WTC11 (cell line): ENCODE measurements at regions not wholly inside any gene's neighbourhood (a gene's known extent, or its start where the extent isn't known, plus 50 kb on each side); places are given as distances from the start of the nearest gene placed in this dataset.

Source experiments
- ATAC-seq: fragments of 200-7000 bp; cut with Tn5 transposase; 2 replicates; pipeline ENCODE4 v1.10.0; 2021; ENCODE audit warnings: mild to moderate bottlenecking, moderate library complexity
- CTCF ChIA-PET: fragments of 300-600 bp; sonication (Branson Sonifier 250); formaldehyde crosslinking; loops from one replicate; lab custom pipeline; 2021; ENCODE audit warnings: antibody characterized with exemption; lab: Charles Lee
- POLR2A ChIA-PET: fragments of 350-600 bp; sonication (Branson Sonifier 250); formaldehyde crosslinking; loops from one replicate; lab custom pipeline; 2021; ENCODE audit warnings: antibody characterized with exemption; lab: Charles Lee
- DNase-seq: peaks from one replicate; pipeline ENCODE4 v3.0.0; 2021; ENCODE audit warnings: low spot score
- H3K27ac Mint-ChIP-seq: 2 replicates; pipeline ENCODE4 v1.8.0; 2021; ENCODE audit warnings: mixed read lengths
- H3K27me3 Mint-ChIP-seq: 2 replicates; pipeline ENCODE4 v1.8.0; 2021; ENCODE audit warnings: low read depth, mild to moderate bottlenecking, moderate library complexity, mixed read lengths
- H3K36me3 Mint-ChIP-seq: 2 replicates; pipeline ENCODE4 v1.8.0; 2021; ENCODE audit warnings: mixed read lengths
- H3K4me1 Mint-ChIP-seq: 2 replicates; pipeline ENCODE4 v1.8.0; 2022; ENCODE audit warnings: mixed read lengths
- H3K4me3 Mint-ChIP-seq: 2 replicates; pipeline ENCODE4 v1.8.0; 2021; ENCODE audit warnings: mild to moderate bottlenecking, moderate library complexity, mixed read lengths
- H3K9me3 Mint-ChIP-seq: 2 replicates; pipeline ENCODE4 v1.8.0; 2021; ENCODE audit warnings: mixed read lengths
- MYBL2 ChIP-seq: sonication (generic); formaldehyde crosslinking; IDR thresholded peaks from 2 replicates; pipeline ENCODE4 v1.8.1; 2023; ENCODE audit warnings: mild to moderate bottlenecking, moderate library complexity, missing genetic modification reagents
- NR1H2 ChIP-seq: sonication (generic); formaldehyde crosslinking; IDR thresholded peaks from 2 replicates; pipeline ENCODE4 v1.9.0; 2021; ENCODE audit warnings: mild to moderate bottlenecking, moderate library complexity, missing genetic modification reagents
- ZNF263 ChIP-seq: sonication (generic); formaldehyde crosslinking; IDR thresholded peaks from 2 replicates; pipeline ENCODE4 v1.8.1; 2022; ENCODE audit warnings: low read depth, mild to moderate bottlenecking, moderate library complexity, missing genetic modification reagents
- ZNF671 ChIP-seq: fragments of 250-450 bp; sonication (Bioruptor Pico); IDR thresholded peaks from 2 replicates; pipeline ENCODE4 v1.8.0; 2021; ENCODE audit warnings: mild to moderate bottlenecking
- TF ChIP-seq, protein P1 (sequence below): sonication (generic); formaldehyde crosslinking; IDR thresholded peaks from 2 replicates; pipeline ENCODE4 v1.8.0; 2023; ENCODE audit warnings: missing genetic modification reagents, mild to moderate bottlenecking, borderline replicate concordance
- TF ChIP-seq, protein P2 (sequence below): fragments of 250-450 bp; sonication (Bioruptor Pico); IDR thresholded peaks from 2 replicates; pipeline ENCODE4 v1.9.0; 2021; ENCODE audit warnings: mild to moderate bottlenecking
- TF ChIP-seq, protein P3 (sequence below): fragments of 250-450 bp; sonication (Bioruptor Pico); conservative IDR thresholded peaks from 2 replicates; pipeline ENCODE4 v1.9.0; 2021; ENCODE audit warnings: mild to moderate bottlenecking
- TF ChIP-seq, protein P4 (sequence below): fragments of 250-450 bp; sonication (Bioruptor Pico); IDR thresholded peaks from 2 replicates; pipeline ENCODE4 v1.9.0; 2021; ENCODE audit warnings: mild to moderate bottlenecking, borderline replicate concordance
- TF ChIP-seq, protein P5 (sequence below): sonication (generic); formaldehyde crosslinking; IDR thresholded peaks from 2 replicates; pipeline ENCODE4 v1.8.1; 2022; ENCODE audit warnings: mild to moderate bottlenecking, missing genetic modification reagents, moderate library complexity, borderline replicate concordance
- TF ChIP-seq, protein P6 (sequence below): sonication (generic); formaldehyde crosslinking; IDR thresholded peaks from 2 replicates; pipeline ENCODE4 v1.8.1; 2023; ENCODE audit warnings: mild to moderate bottlenecking, missing genetic modification reagents

DNA sequence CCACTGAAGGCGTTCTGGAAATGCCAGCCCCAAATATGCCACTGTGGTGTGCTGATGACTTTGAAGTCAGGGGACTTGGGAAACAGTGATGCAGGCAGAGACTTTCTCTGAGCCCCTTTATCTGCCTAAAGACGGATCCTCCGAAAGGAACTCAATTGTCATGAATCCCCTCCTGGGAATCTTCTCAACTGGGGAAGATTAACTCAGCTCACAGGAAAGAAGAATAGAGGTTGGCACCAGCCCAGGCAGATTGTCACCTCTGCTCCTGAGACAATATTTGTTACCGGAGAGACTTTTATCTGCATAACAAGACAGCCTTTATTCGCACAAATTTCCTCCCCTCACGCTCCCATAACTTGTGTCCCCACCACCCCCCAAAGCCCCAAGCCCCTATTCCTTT, 414.4 kb downstream of the FUT8 start (continued):
- TF ChIP-seq, protein P1, sequence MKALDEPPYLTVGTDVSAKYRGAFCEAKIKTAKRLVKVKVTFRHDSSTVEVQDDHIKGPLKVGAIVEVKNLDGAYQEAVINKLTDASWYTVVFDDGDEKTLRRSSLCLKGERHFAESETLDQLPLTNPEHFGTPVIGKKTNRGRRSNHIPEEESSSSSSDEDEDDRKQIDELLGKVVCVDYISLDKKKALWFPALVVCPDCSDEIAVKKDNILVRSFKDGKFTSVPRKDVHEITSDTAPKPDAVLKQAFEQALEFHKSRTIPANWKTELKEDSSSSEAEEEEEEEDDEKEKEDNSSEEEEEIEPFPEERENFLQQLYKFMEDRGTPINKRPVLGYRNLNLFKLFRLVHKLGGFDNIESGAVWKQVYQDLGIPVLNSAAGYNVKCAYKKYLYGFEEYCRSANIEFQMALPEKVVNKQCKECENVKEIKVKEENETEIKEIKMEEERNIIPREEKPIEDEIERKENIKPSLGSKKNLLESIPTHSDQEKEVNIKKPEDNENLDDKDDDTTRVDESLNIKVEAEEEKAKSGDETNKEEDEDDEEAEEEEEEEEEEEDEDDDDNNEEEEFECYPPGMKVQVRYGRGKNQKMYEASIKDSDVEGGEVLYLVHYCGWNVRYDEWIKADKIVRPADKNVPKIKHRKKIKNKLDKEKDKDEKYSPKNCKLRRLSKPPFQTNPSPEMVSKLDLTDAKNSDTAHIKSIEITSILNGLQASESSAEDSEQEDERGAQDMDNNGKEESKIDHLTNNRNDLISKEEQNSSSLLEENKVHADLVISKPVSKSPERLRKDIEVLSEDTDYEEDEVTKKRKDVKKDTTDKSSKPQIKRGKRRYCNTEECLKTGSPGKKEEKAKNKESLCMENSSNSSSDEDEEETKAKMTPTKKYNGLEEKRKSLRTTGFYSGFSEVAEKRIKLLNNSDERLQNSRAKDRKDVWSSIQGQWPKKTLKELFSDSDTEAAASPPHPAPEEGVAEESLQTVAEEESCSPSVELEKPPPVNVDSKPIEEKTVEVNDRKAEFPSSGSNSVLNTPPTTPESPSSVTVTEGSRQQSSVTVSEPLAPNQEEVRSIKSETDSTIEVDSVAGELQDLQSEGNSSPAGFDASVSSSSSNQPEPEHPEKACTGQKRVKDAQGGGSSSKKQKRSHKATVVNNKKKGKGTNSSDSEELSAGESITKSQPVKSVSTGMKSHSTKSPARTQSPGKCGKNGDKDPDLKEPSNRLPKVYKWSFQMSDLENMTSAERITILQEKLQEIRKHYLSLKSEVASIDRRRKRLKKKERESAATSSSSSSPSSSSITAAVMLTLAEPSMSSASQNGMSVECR (CRISPR knock-in tag), result no peak

DNA sequence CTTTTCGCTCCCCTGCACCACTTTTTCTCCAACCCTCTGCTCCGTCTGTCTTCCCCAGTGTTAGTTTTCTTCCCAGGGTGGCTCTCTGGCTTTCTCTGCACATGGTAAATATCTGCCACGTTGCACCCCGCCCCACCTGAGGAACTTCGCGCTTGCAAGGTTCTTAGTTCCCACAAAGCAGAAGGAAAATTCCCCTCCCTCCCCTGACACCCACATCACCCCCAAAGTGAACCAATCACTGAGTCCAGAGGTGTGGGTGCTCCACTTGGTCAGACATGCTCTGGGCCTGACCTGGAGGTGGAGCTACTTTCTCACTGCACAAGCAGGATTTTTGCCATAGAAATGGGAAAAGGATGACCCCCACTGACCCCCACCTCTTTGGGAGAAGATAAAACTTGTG, 415.0 kb downstream of the FUT8 start:
- ChIA-PET POLR2A (interaction anchor here (0.6 kb wide), 1 partner anchor 39 kb away, joined by 4 read pairs; no protein-coding TSS in a partner anchor), CTCF (interaction anchor here (0.7 to 1.5 kb wide), 5 partner anchors 37 to 412 kb away, joined by 3 to 5 read pairs (median 4); no protein-coding TSS in a partner anchor)
- Mint-ChIP-seq H3K27ac (no peak overlapping the region), H3K27me3 (peaks cover 3% of the 10 kb centered on the region; the same call in 1 of the 2 replicates), H3K4me1 (peaks cover 35% of the 10 kb centered on the region), H3K9me3 (peaks cover 10% of the 10 kb centered on the region), H3K4me3 (no peak overlapping the region), H3K36me3 (no peaks in the 10 kb centered on the region)
- TF ChIP-seq ZNF671 (CRISPR knock-in tag), result no peak
- TF ChIP-seq NR1H2 (CRISPR knock-in tag), result no peak
- TF ChIP-seq, protein P2, sequence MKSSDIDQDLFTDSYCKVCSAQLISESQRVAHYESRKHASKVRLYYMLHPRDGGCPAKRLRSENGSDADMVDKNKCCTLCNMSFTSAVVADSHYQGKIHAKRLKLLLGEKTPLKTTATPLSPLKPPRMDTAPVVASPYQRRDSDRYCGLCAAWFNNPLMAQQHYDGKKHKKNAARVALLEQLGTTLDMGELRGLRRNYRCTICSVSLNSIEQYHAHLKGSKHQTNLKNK (CRISPR knock-in tag), result no peak
- TF ChIP-seq, protein P3, sequence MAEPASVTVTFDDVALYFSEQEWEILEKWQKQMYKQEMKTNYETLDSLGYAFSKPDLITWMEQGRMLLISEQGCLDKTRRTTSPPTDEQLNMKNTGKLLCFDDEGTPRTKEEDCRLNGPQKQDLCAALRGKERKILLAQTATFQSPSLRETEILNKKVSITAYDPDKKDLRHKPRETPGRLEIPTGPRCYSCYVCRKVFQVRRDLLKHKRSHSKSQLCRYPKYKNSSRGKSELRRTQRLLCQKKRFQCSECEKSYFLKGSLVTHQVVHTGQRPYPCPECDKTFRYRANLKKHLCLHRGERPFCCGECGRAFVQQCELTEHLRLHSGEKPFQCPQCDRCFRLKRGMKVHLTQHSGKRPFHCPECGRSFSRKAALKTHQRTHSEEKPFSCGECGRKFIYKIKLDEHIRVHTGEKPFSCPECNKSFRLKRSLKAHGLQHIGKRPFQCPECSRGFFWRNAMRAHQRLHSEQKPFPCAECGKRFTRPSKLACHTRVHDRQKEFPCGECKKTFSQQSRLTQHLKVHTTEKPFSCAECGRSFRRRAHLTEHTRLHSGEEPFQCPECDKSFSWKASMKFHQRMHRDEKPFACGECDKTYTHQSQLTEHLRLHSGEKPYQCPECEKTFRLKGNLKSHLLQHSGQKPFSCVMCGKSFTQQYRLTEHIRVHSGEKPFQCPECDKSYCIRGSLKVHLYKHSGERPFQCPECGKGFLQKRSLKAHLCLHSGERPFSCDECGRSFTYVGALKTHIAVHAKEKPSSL (CRISPR knock-in tag), result no peak
- TF ChIP-seq ZNF263, result no peak
- TF ChIP-seq, protein P4, sequence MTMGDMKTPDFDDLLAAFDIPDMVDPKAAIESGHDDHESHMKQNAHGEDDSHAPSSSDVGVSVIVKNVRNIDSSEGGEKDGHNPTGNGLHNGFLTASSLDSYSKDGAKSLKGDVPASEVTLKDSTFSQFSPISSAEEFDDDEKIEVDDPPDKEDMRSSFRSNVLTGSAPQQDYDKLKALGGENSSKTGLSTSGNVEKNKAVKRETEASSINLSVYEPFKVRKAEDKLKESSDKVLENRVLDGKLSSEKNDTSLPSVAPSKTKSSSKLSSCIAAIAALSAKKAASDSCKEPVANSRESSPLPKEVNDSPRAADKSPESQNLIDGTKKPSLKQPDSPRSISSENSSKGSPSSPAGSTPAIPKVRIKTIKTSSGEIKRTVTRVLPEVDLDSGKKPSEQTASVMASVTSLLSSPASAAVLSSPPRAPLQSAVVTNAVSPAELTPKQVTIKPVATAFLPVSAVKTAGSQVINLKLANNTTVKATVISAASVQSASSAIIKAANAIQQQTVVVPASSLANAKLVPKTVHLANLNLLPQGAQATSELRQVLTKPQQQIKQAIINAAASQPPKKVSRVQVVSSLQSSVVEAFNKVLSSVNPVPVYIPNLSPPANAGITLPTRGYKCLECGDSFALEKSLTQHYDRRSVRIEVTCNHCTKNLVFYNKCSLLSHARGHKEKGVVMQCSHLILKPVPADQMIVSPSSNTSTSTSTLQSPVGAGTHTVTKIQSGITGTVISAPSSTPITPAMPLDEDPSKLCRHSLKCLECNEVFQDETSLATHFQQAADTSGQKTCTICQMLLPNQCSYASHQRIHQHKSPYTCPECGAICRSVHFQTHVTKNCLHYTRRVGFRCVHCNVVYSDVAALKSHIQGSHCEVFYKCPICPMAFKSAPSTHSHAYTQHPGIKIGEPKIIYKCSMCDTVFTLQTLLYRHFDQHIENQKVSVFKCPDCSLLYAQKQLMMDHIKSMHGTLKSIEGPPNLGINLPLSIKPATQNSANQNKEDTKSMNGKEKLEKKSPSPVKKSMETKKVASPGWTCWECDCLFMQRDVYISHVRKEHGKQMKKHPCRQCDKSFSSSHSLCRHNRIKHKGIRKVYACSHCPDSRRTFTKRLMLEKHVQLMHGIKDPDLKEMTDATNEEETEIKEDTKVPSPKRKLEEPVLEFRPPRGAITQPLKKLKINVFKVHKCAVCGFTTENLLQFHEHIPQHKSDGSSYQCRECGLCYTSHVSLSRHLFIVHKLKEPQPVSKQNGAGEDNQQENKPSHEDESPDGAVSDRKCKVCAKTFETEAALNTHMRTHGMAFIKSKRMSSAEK, result no peak
- TF ChIP-seq, protein P5, sequence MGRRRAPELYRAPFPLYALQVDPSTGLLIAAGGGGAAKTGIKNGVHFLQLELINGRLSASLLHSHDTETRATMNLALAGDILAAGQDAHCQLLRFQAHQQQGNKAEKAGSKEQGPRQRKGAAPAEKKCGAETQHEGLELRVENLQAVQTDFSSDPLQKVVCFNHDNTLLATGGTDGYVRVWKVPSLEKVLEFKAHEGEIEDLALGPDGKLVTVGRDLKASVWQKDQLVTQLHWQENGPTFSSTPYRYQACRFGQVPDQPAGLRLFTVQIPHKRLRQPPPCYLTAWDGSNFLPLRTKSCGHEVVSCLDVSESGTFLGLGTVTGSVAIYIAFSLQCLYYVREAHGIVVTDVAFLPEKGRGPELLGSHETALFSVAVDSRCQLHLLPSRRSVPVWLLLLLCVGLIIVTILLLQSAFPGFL (CRISPR knock-in tag), result no peak
- no peak for ATAC-seq
- no peak for DNase-seq

DNA sequence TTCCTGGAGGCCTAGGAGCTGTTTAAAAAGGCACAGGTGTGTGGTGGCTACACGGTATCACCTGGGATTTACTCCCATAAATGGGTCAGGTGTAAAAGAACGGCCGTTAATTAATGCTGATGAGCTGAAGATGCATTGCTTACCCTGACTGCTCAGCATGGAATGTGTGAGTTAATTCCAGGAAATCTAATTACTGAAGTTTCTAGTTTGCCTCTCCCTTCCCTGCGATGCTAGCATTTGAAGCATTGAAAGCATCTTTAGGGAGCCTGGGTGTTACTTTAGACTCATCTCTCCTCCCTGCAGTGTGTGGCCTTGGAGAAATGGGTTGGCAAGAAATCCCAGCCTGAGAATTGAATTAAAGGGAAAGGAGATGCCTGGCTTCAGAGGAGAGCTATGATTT, 415.9 kb downstream of the FUT8 start:
- peaks cover 3% of the 10 kb centered on the region; the same call in 1 of the 2 replicates for H3K27me3 Mint-ChIP-seq
- H3K4me3 Mint-ChIP-seq, result no peak overlapping the region
- ChIA-PET CTCF (interaction anchor here (0.9 to 1.1 kb wide), 2 partner anchors 19 to 38 kb away, joined by 3 read pairs; no protein-coding TSS in a partner anchor), POLR2A (no interaction called here)
- H3K4me1 Mint-ChIP-seq, result peaks cover 43% of the 10 kb centered on the region
- H3K9me3 Mint-ChIP-seq, result peaks cover 10% of the 10 kb centered on the region
- ATAC-seq, result no peak
- no peak for TF ChIP-seq MYBL2 (CRISPR knock-in tag)
- TF ChIP-seq, protein P6, sequence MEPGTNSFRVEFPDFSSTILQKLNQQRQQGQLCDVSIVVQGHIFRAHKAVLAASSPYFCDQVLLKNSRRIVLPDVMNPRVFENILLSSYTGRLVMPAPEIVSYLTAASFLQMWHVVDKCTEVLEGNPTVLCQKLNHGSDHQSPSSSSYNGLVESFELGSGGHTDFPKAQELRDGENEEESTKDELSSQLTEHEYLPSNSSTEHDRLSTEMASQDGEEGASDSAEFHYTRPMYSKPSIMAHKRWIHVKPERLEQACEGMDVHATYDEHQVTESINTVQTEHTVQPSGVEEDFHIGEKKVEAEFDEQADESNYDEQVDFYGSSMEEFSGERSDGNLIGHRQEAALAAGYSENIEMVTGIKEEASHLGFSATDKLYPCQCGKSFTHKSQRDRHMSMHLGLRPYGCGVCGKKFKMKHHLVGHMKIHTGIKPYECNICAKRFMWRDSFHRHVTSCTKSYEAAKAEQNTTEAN (CRISPR knock-in tag), result no peak
- H3K36me3 Mint-ChIP-seq, result no peaks in the 10 kb centered on the region
- DNase-seq, result no peak
- H3K27ac Mint-ChIP-seq, result no peak overlapping the region
